AG09319 (cell line): ENCODE measurements at regions not wholly inside any gene's neighbourhood (a gene's known extent, or its start where the extent isn't known, plus 50 kb on each side); places are given as distances from the start of the nearest gene placed in this dataset.

ENCODE experiments used
- DNase-seq: peaks from one replicate; pipeline ENCODE4 v3.0.0-alpha.2; 2010; ENCODE audit warnings: low read depth; ENCODE audit errors: extremely low read depth
- TF ChIP-seq, protein P1 (sequence below): IDR thresholded peaks from 2 replicates; pipeline ENCODE4 v1.5.1; 2011; ENCODE audit warnings: low read depth, mild to moderate bottlenecking, inconsistent platforms, low read length, moderate library complexity

DNA sequence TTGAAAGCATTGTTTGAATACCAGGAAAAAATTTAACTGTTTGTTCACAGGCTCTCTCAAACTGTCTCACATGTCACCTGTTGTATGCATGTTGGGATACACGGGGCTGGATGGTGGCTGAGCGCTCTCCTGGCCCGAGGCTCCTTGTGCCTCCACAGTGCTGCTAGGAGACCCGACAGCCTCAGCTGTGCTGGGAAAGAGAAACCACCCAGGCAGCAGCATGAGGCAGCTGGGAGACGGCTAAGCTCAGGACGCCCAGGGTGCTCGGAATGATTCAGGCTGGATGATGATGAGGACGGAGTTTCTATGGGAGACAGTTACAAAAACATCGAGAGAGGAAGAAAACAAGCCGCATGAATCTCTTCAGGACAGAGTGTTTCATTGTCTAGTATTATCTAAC lies 278.0 kb upstream of the CDH4 start:
- no peak for DNase-seq
- TF ChIP-seq, protein P1, sequence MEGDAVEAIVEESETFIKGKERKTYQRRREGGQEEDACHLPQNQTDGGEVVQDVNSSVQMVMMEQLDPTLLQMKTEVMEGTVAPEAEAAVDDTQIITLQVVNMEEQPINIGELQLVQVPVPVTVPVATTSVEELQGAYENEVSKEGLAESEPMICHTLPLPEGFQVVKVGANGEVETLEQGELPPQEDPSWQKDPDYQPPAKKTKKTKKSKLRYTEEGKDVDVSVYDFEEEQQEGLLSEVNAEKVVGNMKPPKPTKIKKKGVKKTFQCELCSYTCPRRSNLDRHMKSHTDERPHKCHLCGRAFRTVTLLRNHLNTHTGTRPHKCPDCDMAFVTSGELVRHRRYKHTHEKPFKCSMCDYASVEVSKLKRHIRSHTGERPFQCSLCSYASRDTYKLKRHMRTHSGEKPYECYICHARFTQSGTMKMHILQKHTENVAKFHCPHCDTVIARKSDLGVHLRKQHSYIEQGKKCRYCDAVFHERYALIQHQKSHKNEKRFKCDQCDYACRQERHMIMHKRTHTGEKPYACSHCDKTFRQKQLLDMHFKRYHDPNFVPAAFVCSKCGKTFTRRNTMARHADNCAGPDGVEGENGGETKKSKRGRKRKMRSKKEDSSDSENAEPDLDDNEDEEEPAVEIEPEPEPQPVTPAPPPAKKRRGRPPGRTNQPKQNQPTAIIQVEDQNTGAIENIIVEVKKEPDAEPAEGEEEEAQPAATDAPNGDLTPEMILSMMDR = no peak

DNA sequence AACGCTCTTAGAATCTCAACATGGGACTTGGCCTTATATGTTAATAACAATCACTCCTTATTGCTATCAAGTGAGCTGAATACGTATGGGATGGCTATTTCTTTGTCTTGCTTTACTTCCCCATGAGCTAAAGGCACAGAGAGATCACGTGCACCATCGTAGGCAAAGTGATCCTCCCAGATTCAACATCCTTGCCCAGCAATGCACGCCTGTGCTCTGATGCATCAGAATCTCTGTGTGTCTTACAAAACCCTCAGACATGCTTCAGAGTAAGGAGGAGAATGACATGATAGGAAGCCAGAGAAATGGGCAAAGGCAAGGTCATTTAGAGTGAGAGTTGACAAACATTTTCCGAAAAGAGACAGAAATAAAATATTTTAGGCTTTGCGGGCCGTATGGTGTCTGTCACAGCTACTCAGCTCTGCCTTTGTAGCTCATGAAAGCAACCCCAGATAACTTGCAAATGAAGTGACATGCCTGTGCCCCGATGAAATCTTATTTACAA lies 277.6 kb upstream of the CDH4 start:
- TF ChIP-seq, protein P1 = no peak

DNA sequence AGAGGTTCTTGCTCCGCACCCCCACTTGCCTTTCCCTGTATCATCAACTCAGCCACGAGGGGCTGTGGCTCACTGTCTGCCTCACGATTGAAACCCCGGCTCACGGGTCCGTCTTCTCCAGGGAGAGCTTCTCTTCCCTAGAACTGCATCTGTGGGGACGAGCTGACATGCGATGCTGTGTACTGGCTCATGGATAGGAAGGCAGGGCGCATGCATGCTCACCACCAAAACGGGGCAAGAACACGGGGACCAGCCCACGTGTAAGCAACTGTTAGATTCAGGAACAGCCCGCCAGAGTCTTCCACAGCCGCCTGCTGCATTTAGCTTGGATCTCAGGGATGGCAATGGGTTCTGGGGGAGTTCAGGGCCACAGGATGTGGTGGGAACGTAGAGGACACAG lies 275.9 kb upstream of the CDH4 start:
- TF ChIP-seq, protein P1 = no peak

More for the DNA sequence above, 277.6 kb upstream of the CDH4 start:
- DNase-seq = no peak

DNA sequence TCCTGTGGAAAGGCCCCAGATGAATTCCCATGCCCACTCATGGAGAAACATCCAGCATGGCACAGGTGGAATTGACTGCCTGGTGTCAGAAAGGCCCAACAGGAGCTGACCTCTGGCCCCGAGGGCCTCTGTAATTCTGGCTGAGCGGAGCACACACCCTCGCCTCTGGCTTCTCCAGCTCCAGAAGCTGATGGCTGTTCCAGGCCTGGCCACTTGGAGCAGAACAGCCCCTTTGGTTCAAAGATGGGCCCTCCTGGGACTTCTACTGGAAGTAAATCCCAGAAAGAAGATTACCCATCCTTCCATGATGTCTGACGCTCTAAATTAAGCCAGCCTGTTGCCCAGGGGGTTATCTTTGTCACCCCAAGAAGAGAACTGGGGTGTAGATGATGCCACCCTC lies 275.1 kb upstream of the CDH4 start:
- no peak for DNase-seq
- TF ChIP-seq, protein P1 = no peak

More for the DNA sequence above, 275.9 kb upstream of the CDH4 start:
- no peak for DNase-seq

DNA sequence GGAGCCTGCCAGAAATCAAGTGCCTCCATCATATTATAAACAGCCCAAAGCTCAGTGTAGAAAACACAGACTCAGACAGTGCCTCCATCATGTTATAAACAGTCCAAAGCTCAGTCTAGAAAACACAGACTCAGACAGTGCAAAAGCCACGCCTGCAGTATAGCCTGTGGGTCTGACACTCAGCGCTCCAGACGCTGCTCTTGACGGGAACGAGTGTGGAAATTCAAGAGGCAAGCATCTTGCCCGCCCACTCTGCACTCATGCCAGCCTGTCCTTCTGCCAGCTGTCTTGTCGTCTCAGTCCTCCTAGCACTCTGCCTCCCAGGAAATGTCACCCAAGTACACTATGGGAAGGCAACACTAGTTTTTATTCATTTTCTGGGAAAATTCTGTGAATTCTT lies 274.2 kb upstream of the CDH4 start:
- DNase-seq = no peak
- TF ChIP-seq, protein P1 = no peak

DNA sequence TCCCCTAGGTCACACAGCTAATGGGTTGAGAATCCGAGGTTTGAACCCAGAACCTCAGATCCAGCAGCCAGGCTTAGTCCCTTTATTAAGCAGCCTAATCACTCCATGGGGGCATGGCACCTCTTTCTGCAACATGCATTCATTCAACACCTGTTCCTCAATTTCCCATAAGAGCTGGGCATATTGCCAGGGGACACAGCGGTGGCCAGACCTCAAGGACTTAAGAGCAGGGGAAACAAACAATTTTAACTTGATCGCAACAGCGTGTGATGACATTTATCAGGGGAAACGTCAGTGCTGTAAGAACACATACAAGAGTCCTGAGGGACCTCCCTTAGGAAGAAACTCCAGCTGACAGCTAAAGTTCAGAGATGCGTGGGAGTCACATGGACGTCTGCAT lies 267.4 kb upstream of the CDH4 start:
- TF ChIP-seq, protein P1 = no peak
- no peak for DNase-seq

DNA sequence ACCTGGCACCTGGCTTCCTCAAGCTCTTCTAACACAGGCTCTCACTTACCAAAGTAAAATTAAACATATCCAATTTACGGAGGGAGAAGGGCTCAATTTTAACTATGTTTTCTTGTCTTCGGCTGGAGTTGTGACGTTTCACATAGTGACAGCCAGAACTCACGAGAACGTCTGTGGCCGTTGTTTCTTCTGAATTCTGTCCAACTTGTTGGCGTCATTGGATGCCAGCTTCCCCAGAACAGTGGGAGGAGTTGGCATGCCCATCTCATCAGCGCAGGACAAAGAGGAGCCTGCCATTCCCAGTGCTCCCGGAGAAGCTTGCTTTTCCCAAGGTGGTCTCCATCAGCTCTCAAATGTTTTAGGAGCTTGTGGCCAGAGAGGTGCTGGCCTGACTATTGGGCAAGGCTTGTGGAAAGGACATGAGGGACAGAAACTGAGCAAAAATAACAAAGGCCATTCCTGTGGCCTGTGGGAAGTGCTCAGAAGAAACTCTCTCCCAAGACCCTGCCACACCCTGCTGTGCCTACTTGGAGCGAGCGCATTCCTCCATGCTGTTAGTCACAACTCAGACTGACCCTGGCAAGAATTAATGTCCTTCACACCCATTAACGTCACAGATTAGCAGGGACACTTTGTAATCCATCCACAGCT lies 265.4 kb upstream of the CDH4 start:
- no peak for DNase-seq

More for the DNA sequence above, 265.4 kb upstream of the CDH4 start:
- TF ChIP-seq, protein P1 = no peak
